Common myeloid progenitor, CD34-positive (primary cell): ENCODE measurements at regions not wholly inside any gene's neighbourhood (a gene's known extent, or its start where the extent isn't known, plus 50 kb on each side); places are given as distances from the start of the nearest gene placed in this dataset.

Experiments used
- CTCF ChIA-PET: fragments of 350-600 bp; sonication (Branson Sonifier 250); formaldehyde crosslinking; loops from one replicate; lab custom pipeline; 2021; ENCODE audit warnings: antibody characterized with exemption; lab: Charles Lee
- POLR2A ChIA-PET: fragments of 350-600 bp; sonication (Branson Sonifier 250); formaldehyde crosslinking; loops from one replicate; lab custom pipeline; 2021; ENCODE audit warnings: antibody characterized with exemption; lab: Charles Lee
- DNase-seq, 3 donors: peaks; one replicate each; pipeline versions ENCODE4 v3.0.0 to v3.0.0-alpha.2; 2013
- H3K27ac ChIP-seq, 2 experiments: 1 replicate in 1 of 2; 2 replicates in 1 of 2; pipeline ENCODE4 v1.7.0; 2013; ENCODE audit warnings: inconsistent platforms in 2 of 2, low read length in 2 of 2, mild to moderate bottlenecking in 2 of 2, low read depth in 1 of 2, moderate library complexity in 1 of 2; ENCODE audit not compliant: severe bottlenecking in 2 of 2, insufficient read depth in 1 of 2, poor library complexity in 1 of 2
- H3K27me3 ChIP-seq, 5 experiments: replicated peaks in 2 of 5; 1 replicate in 3 of 5; 2 replicates in 2 of 5; pipeline versions ENCODE4 v1.6.1 to v1.7.0; 2013; ENCODE audit warnings: low read length in 4 of 5, mild to moderate bottlenecking in 2 of 5, moderate library complexity in 2 of 5, inconsistent platforms in 1 of 5; ENCODE audit not compliant: insufficient read depth in 5 of 5, control insufficient read depth in 4 of 5
- H3K36me3 ChIP-seq, 4 experiments: 1 replicate in 2 of 4; 2 replicates in 2 of 4; pipeline versions ENCODE4 v1.6.1 to v1.7.0; 2013; ENCODE audit warnings: low read length in 3 of 4, control low read depth in 1 of 4, mild to moderate bottlenecking in 1 of 4; ENCODE audit not compliant: control insufficient read depth in 4 of 4, insufficient read depth in 4 of 4
- H3K4me1 ChIP-seq, 4 experiments: 1 replicate in 3 of 4; 2 replicates in 1 of 4; pipeline versions ENCODE4 v1.6.1 to v1.7.1; 2013; ENCODE audit warnings: low read length in 3 of 4, mild to moderate bottlenecking in 3 of 4, control low read depth in 1 of 4, inconsistent platforms in 1 of 4, moderate library complexity in 1 of 4; ENCODE audit not compliant: control insufficient read depth in 4 of 4, insufficient read depth in 4 of 4; ENCODE audit errors: control extremely low read depth in 1 of 4
- H3K4me3 ChIP-seq, 7 experiments: 1 replicate in 4 of 7; 2 replicates in 3 of 7; pipeline versions ENCODE4 v1.5.1 to v1.7.0; 2013; ENCODE audit warnings: mild to moderate bottlenecking in 7 of 7, low read length in 6 of 7, moderate library complexity in 6 of 7, inconsistent platforms in 2 of 7, low read depth in 2 of 7, control low read depth in 1 of 7; ENCODE audit not compliant: insufficient read depth in 4 of 7, control insufficient read depth in 1 of 7; ENCODE audit errors: extremely low read depth in 1 of 7
- H3K9me3 ChIP-seq, 5 experiments: 1 replicate in 4 of 5; 2 replicates in 1 of 5; pipeline versions ENCODE4 v1.6.1 to v1.7.1; 2013; ENCODE audit warnings: low read length in 4 of 5, mild to moderate bottlenecking in 2 of 5, inconsistent platforms in 1 of 5, low read depth in 1 of 5, moderate library complexity in 1 of 5; ENCODE audit not compliant: control insufficient read depth in 4 of 5, insufficient read depth in 2 of 5; ENCODE audit errors: control extremely low read depth in 1 of 5
- WGBS: methylation state at CpG from one replicate; pipeline ENCODE4 v1.1.5; 2013; ENCODE audit not compliant: insufficient coverage; 5-methylcytosine and 5-hydroxymethylcytosine counted together

GRCh38 chr22:48313175-48313830 is 1514.4 kb downstream of the BRD1 start:
- ChIA-PET POLR2A (no interaction called here), CTCF (no interaction called here)
- DNase-seq: no peak
- Histone ChIP-seq H3K36me3 (no peaks in the 10 kb centered on the region), H3K4me1 (no peaks in the 10 kb centered on the region), H3K27me3 (peaks cover 0 to 4% (median 0%) of the 10 kb centered on the region in 5 experiments), H3K9me3 (peaks cover 0 to 10% (median 0%) of the 10 kb centered on the region in 5 experiments), H3K4me3 (no peak overlapping the region), H3K27ac (no peak overlapping the region)
- 89% methylated on average over 10 of the region's 14 CpGs for WGBS

GRCh38 chr22:48310740-48311139 is 1516.9 kb downstream of the BRD1 start:
- no peaks in the 10 kb centered on the region for H3K36me3 ChIP-seq
- H3K27ac ChIP-seq: no peak overlapping the region
- POLR2A ChIA-PET: no interaction called here
- H3K9me3 ChIP-seq: peaks cover 0 to 10% (median 0%) of the 10 kb centered on the region in 5 experiments
- WGBS: 45% methylated on average over 6 of the region's 10 CpGs
- CTCF ChIA-PET: no interaction called here
- DNase-seq: no peak
- peaks cover 0 to 4% (median 0%) of the 10 kb centered on the region in 5 experiments for H3K27me3 ChIP-seq
- no peaks in the 10 kb centered on the region for H3K4me1 ChIP-seq
- no peak overlapping the region for H3K4me3 ChIP-seq

DNA sequence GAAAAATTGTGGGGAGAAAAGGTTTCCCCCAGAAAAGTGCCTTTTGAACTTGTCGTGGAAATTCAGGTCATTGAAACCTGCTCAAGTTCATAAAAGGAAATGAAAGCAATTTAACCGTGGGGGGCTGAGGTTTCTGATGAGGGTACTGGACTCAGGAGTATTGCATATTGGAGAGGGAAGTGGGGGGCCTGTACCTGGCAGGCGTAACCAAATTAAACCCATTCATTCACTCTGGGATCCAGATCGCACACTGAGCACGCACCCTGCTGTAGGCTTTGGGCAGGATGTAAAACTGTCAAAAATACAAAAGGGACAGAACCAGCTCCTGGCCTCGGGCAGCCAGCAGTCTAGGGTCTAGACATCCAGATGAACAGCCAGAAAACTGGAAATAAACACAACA is 1517.4 kb downstream of the BRD1 start:
- POLR2A ChIA-PET: no interaction called here
- CTCF ChIA-PET: no interaction called here
- no peak for DNase-seq

DNA sequence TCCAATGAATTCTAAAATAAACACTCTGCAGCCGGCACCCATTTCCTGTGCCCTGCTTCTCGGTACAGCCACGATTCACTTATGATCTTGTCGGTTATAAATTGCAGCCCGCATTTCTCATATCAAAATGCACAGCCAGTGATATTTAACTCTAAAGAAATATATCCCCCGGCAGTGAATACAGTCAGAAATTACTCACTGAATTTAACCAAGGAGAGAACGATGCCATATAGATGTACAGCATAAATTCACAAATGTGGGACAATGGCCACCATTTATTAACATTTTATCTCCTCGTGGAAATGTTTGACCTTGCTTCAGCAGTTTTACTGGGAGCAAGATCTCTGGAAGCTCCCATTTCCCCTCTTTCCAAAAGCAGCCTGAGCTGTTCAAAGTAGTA is 1517.8 kb downstream of the BRD1 start:
- WGBS: 56% methylated on average over 7 of the region's 8 CpGs

More for the DNA sequence above, 1517.4 kb downstream of the BRD1 start:
- Histone ChIP-seq H3K36me3 (no peaks in the 10 kb centered on the region), H3K9me3 (peaks cover 0 to 10% (median 0%) of the 10 kb centered on the region in 5 experiments), H3K4me1 (no peaks in the 10 kb centered on the region), H3K4me3 (no peak overlapping the region), H3K27ac (no peak overlapping the region), H3K27me3 (peaks cover 0 to 4% (median 0%) of the 10 kb centered on the region in 5 experiments)
- 46% methylated on average over 4 of the region's 6 CpGs for WGBS

DNA sequence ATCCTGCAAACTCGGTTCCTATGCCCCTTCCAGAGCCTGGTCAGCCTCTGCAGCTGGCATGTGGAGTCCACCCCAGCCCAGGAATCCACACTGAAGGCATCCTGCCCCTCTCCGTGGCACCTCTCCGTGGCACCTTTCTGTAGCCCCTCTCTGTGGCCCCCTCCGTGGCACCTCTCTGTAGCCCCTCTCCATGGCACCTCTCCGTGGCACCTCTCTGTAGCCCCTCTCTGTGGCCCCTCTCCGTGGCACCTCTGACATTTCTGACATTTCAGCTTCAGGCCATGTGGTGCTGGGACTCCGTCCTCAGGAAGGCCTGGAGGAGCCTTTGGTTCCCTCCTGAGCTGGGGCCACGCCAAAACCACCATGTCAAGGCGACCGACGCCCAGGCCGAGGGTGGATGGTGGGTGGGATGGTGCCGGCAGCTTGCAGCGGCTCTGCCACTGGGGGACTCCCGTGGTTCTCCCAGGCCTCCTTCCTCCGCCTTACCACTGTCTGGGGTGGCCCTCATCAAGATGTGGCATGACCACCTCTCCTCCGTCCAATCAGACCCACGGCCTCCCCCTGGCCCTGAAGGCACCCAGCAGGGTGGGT is 1518.5 kb downstream of the BRD1 start:
- DNase-seq: no peak

More for the DNA sequence above, 1517.8 kb downstream of the BRD1 start:
- Histone ChIP-seq H3K4me3 (no peak overlapping the region), H3K27ac (no peak overlapping the region), H3K27me3 (peaks cover 0 to 4% (median 0%) of the 10 kb centered on the region in 5 experiments), H3K36me3 (no peaks in the 10 kb centered on the region), H3K9me3 (peaks cover 0 to 10% (median 0%) of the 10 kb centered on the region in 5 experiments), H3K4me1 (no peaks in the 10 kb centered on the region)
- CTCF ChIA-PET: no interaction called here
- DNase-seq: no peak
- POLR2A ChIA-PET: no interaction called here

GRCh38 chr22:48307931-48308330 is 1519.7 kb downstream of the BRD1 start:
- Histone ChIP-seq H3K9me3 (peaks cover 0 to 10% (median 0%) of the 10 kb centered on the region in 5 experiments), H3K4me3 (no peak overlapping the region), H3K4me1 (no peaks in the 10 kb centered on the region), H3K27ac (no peak overlapping the region), H3K27me3 (peaks cover 0 to 6% (median 0%) of the 10 kb centered on the region in 5 experiments), H3K36me3 (no peaks in the 10 kb centered on the region)
- POLR2A ChIA-PET: no interaction called here
- WGBS: 87% methylated on average over 6 of the region's 7 CpGs
- CTCF ChIA-PET: no interaction called here
- DNase-seq: no peak

More for the DNA sequence above, 1518.5 kb downstream of the BRD1 start:
- Histone ChIP-seq H3K36me3 (no peaks in the 10 kb centered on the region), H3K4me1 (no peaks in the 10 kb centered on the region), H3K9me3 (peaks cover 0 to 10% (median 0%) of the 10 kb centered on the region in 5 experiments), H3K27ac (no peak overlapping the region), H3K27me3 (peaks cover 0 to 6% (median 0%) of the 10 kb centered on the region in 5 experiments), H3K4me3 (no peak overlapping the region)
- WGBS: 89% methylated on average over 10 of the region's 18 CpGs
- ChIA-PET POLR2A (no interaction called here), CTCF (no interaction called here)

DNA sequence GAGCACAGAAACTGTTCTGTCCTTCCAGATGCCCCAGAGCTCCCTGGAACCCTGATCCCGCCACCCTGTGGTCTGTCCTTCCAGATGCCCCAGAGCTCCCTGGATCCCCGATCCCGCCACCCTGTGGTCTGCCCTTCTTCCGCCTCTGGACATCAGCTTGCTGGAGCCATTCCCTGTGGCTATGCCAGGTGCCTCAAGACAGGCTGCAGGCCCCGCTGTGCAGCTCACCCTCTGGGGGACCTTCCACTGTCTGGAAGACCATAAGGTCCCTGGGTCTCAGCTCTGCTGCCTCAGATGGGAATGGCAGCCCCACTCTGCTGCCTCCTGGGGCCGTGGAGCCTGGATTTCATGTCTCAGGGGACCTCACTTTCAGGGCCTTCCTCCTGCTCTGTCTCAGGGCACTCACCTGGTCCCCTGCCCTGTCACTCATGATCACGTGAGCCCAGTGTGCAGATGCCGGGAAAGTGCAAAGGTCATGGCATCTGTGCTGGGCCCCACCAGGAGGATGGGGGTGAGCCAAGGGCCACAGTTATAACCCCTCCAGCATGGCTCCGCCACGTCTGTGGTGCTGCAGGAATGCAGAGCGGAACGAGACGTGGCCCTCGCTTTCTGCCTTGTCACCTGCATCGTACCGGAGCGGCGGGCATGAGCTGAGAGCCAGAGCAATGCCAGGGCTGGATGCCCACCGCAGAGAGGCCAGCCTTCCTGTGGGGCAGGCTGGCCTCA is 1520.7 kb downstream of the BRD1 start:
- 90% methylated on average over 19 of the region's 19 CpGs for WGBS
- ChIA-PET POLR2A (no interaction called here), CTCF (no interaction called here)
- H3K4me3 ChIP-seq: no peak overlapping the region
- peaks cover 0 to 9% (median 0%) of the 10 kb centered on the region in 5 experiments for H3K27me3 ChIP-seq
- no peak overlapping the region for H3K27ac ChIP-seq
- peaks cover 0 to 8% (median 0%) of the 10 kb centered on the region in 5 experiments for H3K9me3 ChIP-seq
- DNase-seq: no peak
- no peaks in the 10 kb centered on the region for H3K36me3 ChIP-seq
- no peaks in the 10 kb centered on the region for H3K4me1 ChIP-seq
